Ovary (tissue), 1 donor: ENCODE measurements at regions not wholly inside any gene's neighbourhood (a gene's known extent, or its start where the extent isn't known, plus 50 kb on each side); places are given as distances from the start of the nearest gene placed in this dataset.

ENCODE experiments used
- EP300 ChIP-seq: sonication (generic); formaldehyde crosslinking; IDR thresholded peaks from one replicate; pipeline ENCODE4 v1.6.1; 2017; ENCODE audit warnings: antibody characterized with exemption
- POLR2A ChIP-seq: fragments of 450-650 bp; IDR thresholded peaks from one replicate; pipeline ENCODE4 v1.6.1; 2017; ENCODE audit warnings: antibody characterized with exemption, mild to moderate bottlenecking, moderate library complexity

DNA sequence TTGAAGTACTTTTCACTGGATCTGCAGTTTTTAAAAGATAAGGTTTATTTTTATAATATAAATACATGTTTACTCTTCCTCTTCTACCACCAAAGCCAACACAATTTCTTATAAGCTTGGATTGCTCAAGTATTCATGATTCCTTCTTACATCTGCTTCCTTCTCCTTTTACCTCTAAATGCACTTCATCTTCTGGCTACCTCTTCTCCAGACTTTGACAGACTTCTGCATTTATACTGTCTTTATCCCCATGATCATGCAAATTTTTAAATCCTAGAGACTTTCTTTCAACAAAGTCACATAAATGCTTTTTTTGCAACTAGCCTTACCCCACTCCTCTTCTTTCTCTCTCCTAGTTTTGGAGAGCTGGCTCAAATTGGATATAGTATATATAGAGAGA lies 142.9 kb downstream of the TFAP2B start:
- TF ChIP-seq POLR2A, result no peak
- TF ChIP-seq EP300, result no peak
